H9 (cell line): ENCODE measurements at regions not wholly inside any gene's neighbourhood (a gene's known extent, or its start where the extent isn't known, plus 50 kb on each side); places are given as distances from the start of the nearest gene placed in this dataset.

Experiments used
- DNase-seq: peaks from one replicate; pipeline ENCODE4 v3.0.0-alpha.2; 2017
- H2AFZ ChIP-seq: one replicate; pipeline ENCODE4 v1.6.1; 2013; ENCODE audit warnings: mild to moderate bottlenecking, low read length, control low read depth, moderate library complexity
- H2AK5ac ChIP-seq: 2 replicates; pipeline ENCODE4 v1.6.1; 2013; ENCODE audit warnings: low read length, control low read depth, mixed read lengths; ENCODE audit not compliant: insufficient read length
- H2BK120ac ChIP-seq: one replicate; pipeline ENCODE4 v1.6.1; 2013; ENCODE audit warnings: low read depth, mild to moderate bottlenecking, low read length, control low read depth, inconsistent platforms; ENCODE audit not compliant: poor library complexity, severe bottlenecking
- H2BK12ac ChIP-seq: 2 replicates; pipeline ENCODE4 v1.6.1; 2013; ENCODE audit warnings: low read length, control low read depth, mixed read lengths, low read depth; ENCODE audit not compliant: insufficient read length
- H2BK15ac ChIP-seq: 2 replicates; pipeline ENCODE4 v1.6.1; 2013; ENCODE audit warnings: low read depth, low read length, control low read depth
- H2BK20ac ChIP-seq: one replicate; pipeline ENCODE4 v1.6.1; 2013; ENCODE audit warnings: low read depth, mild to moderate bottlenecking, low read length, control low read depth, inconsistent platforms; ENCODE audit not compliant: poor library complexity, severe bottlenecking
- H2BK5ac ChIP-seq: 2 replicates; pipeline ENCODE4 v1.6.1; 2013; ENCODE audit warnings: low read length, control low read depth, mixed read lengths; ENCODE audit not compliant: insufficient read length
- H3K14ac ChIP-seq: 2 replicates; pipeline ENCODE4 v1.6.1; 2013; ENCODE audit warnings: low read length, control low read depth; ENCODE audit not compliant: insufficient read depth
- H3K18ac ChIP-seq: 2 replicates; pipeline ENCODE4 v1.6.1; 2013; ENCODE audit warnings: low read depth, mild to moderate bottlenecking, mixed read lengths, low read length, control low read depth; ENCODE audit not compliant: insufficient read length
- H3K23ac ChIP-seq: 2 replicates; pipeline ENCODE4 v1.6.1; 2013; ENCODE audit warnings: low read length, control low read depth, mixed read lengths, low read depth; ENCODE audit not compliant: insufficient read length
- H3K23me2 ChIP-seq: 2 replicates; pipeline ENCODE4 v1.6.1; 2013; ENCODE audit warnings: low read depth, mild to moderate bottlenecking, mixed read lengths, low read length, control low read depth; ENCODE audit not compliant: insufficient read length, poor library complexity, severe bottlenecking
- H3K27ac ChIP-seq: 2 replicates; pipeline ENCODE4 v1.5.1; 2013; ENCODE audit warnings: low read length, control low read depth, mixed read lengths, low read depth; ENCODE audit not compliant: insufficient read length
- H3K27me3 ChIP-seq: 2 replicates; pipeline ENCODE4 v1.6.1; 2013; ENCODE audit warnings: low read length, control low read depth, inconsistent platforms; ENCODE audit not compliant: insufficient read depth
- H3K4ac ChIP-seq: 2 replicates; pipeline ENCODE4 v1.6.1; 2013; ENCODE audit warnings: low read depth, mild to moderate bottlenecking, control low read depth, inconsistent platforms, low read length, moderate library complexity
- H3K4me1 ChIP-seq: 2 replicates; pipeline ENCODE4 v1.6.1; 2013; ENCODE audit warnings: low read length, control low read depth, inconsistent platforms; ENCODE audit not compliant: insufficient read depth
- H3K4me2 ChIP-seq: 2 replicates; pipeline ENCODE4 v1.6.1; 2013; ENCODE audit warnings: low read length, control low read depth, mixed read lengths; ENCODE audit not compliant: insufficient read length, insufficient read depth
- H3K56ac ChIP-seq: 2 replicates; pipeline ENCODE4 v1.6.1; 2013; ENCODE audit warnings: low read depth, mild to moderate bottlenecking, mixed read lengths, low read length, control low read depth; ENCODE audit not compliant: insufficient read length
- H3K79me1 ChIP-seq: 2 replicates; pipeline ENCODE4 v1.6.1; 2013; ENCODE audit warnings: low read depth, mild to moderate bottlenecking, moderate library complexity, low read length, control low read depth, inconsistent platforms; ENCODE audit not compliant: insufficient read depth, poor library complexity, severe bottlenecking
- H3K79me2 ChIP-seq: 2 replicates; pipeline ENCODE4 v1.6.1; 2013; ENCODE audit warnings: low read length, control low read depth, inconsistent platforms; ENCODE audit not compliant: insufficient read depth
- H3K9ac ChIP-seq: 2 replicates; pipeline ENCODE4 v1.6.1; 2013; ENCODE audit warnings: low read length, control low read depth, mixed read lengths; ENCODE audit not compliant: insufficient read length; ENCODE audit errors: extremely low read depth
- H3K9me3 ChIP-seq: one replicate; pipeline ENCODE4 v1.6.1; 2013; ENCODE audit warnings: low read depth, low read length, inconsistent platforms; ENCODE audit not compliant: control insufficient read depth
- H3T11ph ChIP-seq: one replicate; pipeline ENCODE4 v1.6.1; 2013; ENCODE audit warnings: mild to moderate bottlenecking, low read length, control low read depth, inconsistent platforms
- H4K20me1 ChIP-seq: one replicate; pipeline ENCODE4 v1.6.1; 2013; ENCODE audit not compliant: control insufficient read depth, insufficient read length, insufficient read depth
- H4K5ac ChIP-seq: 2 replicates; pipeline ENCODE4 v1.6.1; 2013; ENCODE audit warnings: low read depth, mild to moderate bottlenecking, mixed read lengths, low read length, control low read depth; ENCODE audit not compliant: insufficient read length
- H4K8ac ChIP-seq: replicated peaks from 2 replicates; pipeline ENCODE4 v1.6.1; 2013; ENCODE audit warnings: low read length, control low read depth, mixed read lengths, low read depth; ENCODE audit not compliant: insufficient read length
- H4K91ac ChIP-seq: 2 replicates; pipeline ENCODE4 v1.6.1; 2013; ENCODE audit warnings: low read depth, mild to moderate bottlenecking, moderate library complexity, mixed read lengths, low read length, control low read depth; ENCODE audit not compliant: insufficient read length
- H3K27ac Mint-ChIP-seq, 3 experiments: 2 replicates in 2 of 3; 3 replicates in 1 of 3; pipeline ENCODE4 v1.8.0; 2020 to 2021; ENCODE audit warnings: mixed read lengths in 3 of 3, mild to moderate bottlenecking in 1 of 3, moderate library complexity in 1 of 3
- H3K27me3 Mint-ChIP-seq: 2 replicates; pipeline ENCODE4 v1.8.0; 2021; ENCODE audit warnings: low read depth, mild to moderate bottlenecking, moderate library complexity, mixed read lengths
- H3K36me3 Mint-ChIP-seq, 3 experiments: 2 replicates in 2 of 3; 3 replicates in 1 of 3; pipeline ENCODE4 v1.8.0; 2020 to 2021; ENCODE audit warnings: low read depth in 3 of 3, mixed read lengths in 3 of 3; ENCODE audit not compliant: insufficient read depth in 1 of 3
- H3K4me1 Mint-ChIP-seq, 2 experiments: 2 replicates each; pipeline ENCODE4 v1.8.0; 2020; ENCODE audit warnings: mixed read lengths in 2 of 2
- H3K4me3 Mint-ChIP-seq, 2 experiments: 2 replicates in 1 of 2; 3 replicates in 1 of 2; pipeline ENCODE4 v1.8.0; 2020 to 2021; ENCODE audit warnings: mild to moderate bottlenecking in 2 of 2, mixed read lengths in 2 of 2, moderate library complexity in 1 of 2
- H3K9me3 Mint-ChIP-seq, 2 experiments: 2 replicates in 1 of 2; 3 replicates in 1 of 2; pipeline ENCODE4 v1.8.0; 2020; ENCODE audit warnings: mild to moderate bottlenecking in 2 of 2, mixed read lengths in 2 of 2, moderate library complexity in 1 of 2
- CTCF ChIP-seq: fragments of 200-600 bp; sonication (generic); conservative IDR thresholded peaks from 3 replicates; pipeline ENCODE4 v1.8.0; 2021; ENCODE audit warnings: antibody characterized with exemption, mild to moderate bottlenecking
- WGBS: extraction: QIAGEN DNeasy Blood & Tissue Kit; methylation state at CpG from one replicate; pipeline ENCODE4 v1.1.7; 2013; ENCODE audit warnings: missing lambda C conversion rate, low lambda C conversion rate, mixed read lengths; ENCODE audit not compliant: insufficient read length; ENCODE audit errors: extremely low coverage; 5-methylcytosine and 5-hydroxymethylcytosine counted together

GRCh38 chr13:40376296-40376849 lies 290.1 kb downstream of the FOXO1 start:
- Histone ChIP-seq H3K79me1 (no peaks in the 10 kb centered on the region), H3K79me2 (no peaks in the 10 kb centered on the region), H3K23me2 (no peaks in the 10 kb centered on the region), H2AK5ac (no peak overlapping the region), H2AFZ (no peak overlapping the region), H3K14ac (no peak overlapping the region), H3K4ac (no peak overlapping the region), H3K9me3 (no peaks in the 10 kb centered on the region), H2BK5ac (no peak overlapping the region), H4K91ac (no peak overlapping the region), H4K8ac (no peak overlapping the region), H3K9ac (no peak overlapping the region), H3K18ac (no peak overlapping the region), H2BK120ac (no peak overlapping the region), H3K27ac (no peak overlapping the region), H4K20me1 (no peaks in the 10 kb centered on the region), H3K56ac (no peak overlapping the region), H3K27me3 (no peaks in the 10 kb centered on the region), H4K5ac (no peak overlapping the region), H2BK20ac (no peak overlapping the region), H3T11ph (no peak overlapping the region), H3K4me1 (no peaks in the 10 kb centered on the region), H3K4me2 (no peak overlapping the region), H2BK12ac (no peak overlapping the region), H2BK15ac (no peak overlapping the region), H3K23ac (no peak overlapping the region)
- Mint-ChIP-seq H3K27me3 (peaks cover 2% of the 10 kb centered on the region; the same call in 1 of the 2 replicates), H3K4me3 (no peak overlapping the region), H3K36me3 (no peaks in the 10 kb centered on the region; a peak in 1 of 7 replicates), H3K9me3 (peaks cover 4 to 5% of the 10 kb centered on the region in 2 experiments; a peak in 3 of 5 replicates), H3K4me1 (peaks cover 4 to 5% of the 10 kb centered on the region in 2 experiments), H3K27ac (no peak overlapping the region)
- no peak for DNase-seq
- WGBS = no CpG with 5 or more reads among the region's 4 CpGs
- no peak for TF ChIP-seq CTCF
